Transverse colon (tissue), 4 donors: ENCODE measurements at regions not wholly inside any gene's neighbourhood (a gene's known extent, or its start where the extent isn't known, plus 50 kb on each side); places are given as distances from the start of the nearest gene placed in this dataset.

ENCODE experiments used
- DNase-seq: peaks from one replicate; pipeline ENCODE4 v3.0.0-alpha.2; 2019
- H3K27ac ChIP-seq, 4 donors: fragments of 200-600 bp; sonication (generic); 2 replicates each; pipeline ENCODE4 v1.5.1; 2016 to 2018; ENCODE audit warnings: inconsistent platforms in 4 of 4
- H3K27me3 ChIP-seq: fragments of 200-600 bp; sonication (generic); 2 replicates; pipeline ENCODE4 v1.5.1; 2017; ENCODE audit warnings: inconsistent platforms
- H3K36me3 ChIP-seq, 4 donors: fragments of 200-600 bp; sonication (generic); 2 replicates each; pipeline ENCODE4 v1.5.1; 2017 to 2019; ENCODE audit warnings: inconsistent platforms in 4 of 4
- H3K4me1 ChIP-seq, 4 donors: fragments of 200-600 bp; sonication (generic); 2 replicates each; pipeline ENCODE4 v1.5.1; 2017 to 2020; ENCODE audit warnings: inconsistent platforms in 4 of 4
- H3K4me3 ChIP-seq, 4 donors: fragments of 200-600 bp; sonication (generic); 1 replicate in 1 of 4; 2 replicates in 3 of 4; pipeline versions ENCODE4 v1.5.1 to v1.6.1; 2017 to 2019; ENCODE audit warnings: inconsistent platforms in 4 of 4
- H3K9me3 ChIP-seq, 2 donors: fragments of 200-600 bp; sonication (generic); 2 replicates each; pipeline ENCODE4 v1.5.1; 2017 to 2019; ENCODE audit warnings: inconsistent platforms in 2 of 2
- EP300 ChIP-seq: sonication (generic); formaldehyde crosslinking; IDR thresholded peaks from one replicate; pipeline ENCODE4 v1.6.1; 2017; ENCODE audit warnings: antibody characterized with exemption, low read depth
- POLR2A ChIP-seq: fragments of 450-650 bp; IDR thresholded peaks from one replicate; pipeline ENCODE4 v1.6.1; 2016; ENCODE audit warnings: antibody characterized with exemption, mild to moderate bottlenecking, moderate library complexity
- POLR2AphosphoS5 ChIP-seq, 3 donors: sonication (generic); formaldehyde crosslinking; IDR thresholded peaks; one replicate each; pipeline ENCODE4 v1.6.1; 2016; ENCODE audit warnings: antibody characterized with exemption in 3 of 3
- WGBS, 2 donors: methylation state at CpG; one replicate each; pipeline ENCODE4 v1.1.5; 2018; ENCODE audit warnings: low coverage in 1 of 2; 5-methylcytosine and 5-hydroxymethylcytosine counted together
- in situ Hi-C, 4 donors: fragments of 200-750 bp; cut with MboI; loops; one replicate each; pipeline versions ENCODE4 v1.15.0 to v1.15.1; 2017; ENCODE audit warnings: low sequenced_read_pairs in 3 of 4, low pct_ligation_motif_present in 1 of 4, low pct_unique_long_range_greater_than_20kb in 1 of 4
- intact Hi-C: fragments of 100-400 bp; cut with DNase I; formaldehyde crosslinking; loops from one replicate; pipeline ENCODE4 v1.15.1; 2023; ENCODE audit warnings: low total_unique reads
- TF ChIP-seq, protein P1 (sequence below), 5 experiments: fragments of 200-600 bp in 3 of 5; fragments of 450-650 bp in 2 of 5; sonication (generic) in 3 of 5; IDR thresholded peaks; 1 replicate in 2 of 5; 2 replicates in 3 of 5; pipeline ENCODE4 v1.5.1; 2016 to 2017; ENCODE audit warnings: antibody characterized with exemption in 5 of 5, inconsistent platforms in 3 of 5, mild to moderate bottlenecking in 2 of 5, moderate library complexity in 1 of 5

DNA sequence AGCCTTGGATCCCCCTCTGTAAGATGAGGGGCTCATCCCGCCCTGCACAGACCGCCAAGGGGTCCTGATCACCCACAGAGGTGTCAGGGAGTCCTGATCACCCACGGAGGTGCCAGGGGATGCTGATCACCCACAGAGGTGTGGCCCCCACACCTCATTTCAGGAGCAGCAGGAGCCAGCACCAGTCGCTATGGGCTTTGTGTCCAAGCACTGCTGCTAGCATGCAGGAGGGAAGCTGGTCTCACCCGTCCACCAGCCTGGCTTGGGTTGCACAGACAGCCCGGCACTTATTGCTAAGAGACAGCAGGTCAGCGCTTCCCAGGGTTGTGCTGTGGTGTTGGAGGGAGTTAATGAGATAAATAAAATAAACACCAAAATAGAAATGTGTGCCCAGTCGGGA is 88.5 kb downstream of the ADRA2C start:
- Histone ChIP-seq H3K36me3 (no peaks in the 10 kb centered on the region), H3K27me3 (peaks cover 15% of the 10 kb centered on the region), H3K4me3 (no peak overlapping the region), H3K4me1 (no peaks in the 10 kb centered on the region), H3K27ac (no peak overlapping the region), H3K9me3 (no peaks in the 10 kb centered on the region)
- TF ChIP-seq, protein P1, sequence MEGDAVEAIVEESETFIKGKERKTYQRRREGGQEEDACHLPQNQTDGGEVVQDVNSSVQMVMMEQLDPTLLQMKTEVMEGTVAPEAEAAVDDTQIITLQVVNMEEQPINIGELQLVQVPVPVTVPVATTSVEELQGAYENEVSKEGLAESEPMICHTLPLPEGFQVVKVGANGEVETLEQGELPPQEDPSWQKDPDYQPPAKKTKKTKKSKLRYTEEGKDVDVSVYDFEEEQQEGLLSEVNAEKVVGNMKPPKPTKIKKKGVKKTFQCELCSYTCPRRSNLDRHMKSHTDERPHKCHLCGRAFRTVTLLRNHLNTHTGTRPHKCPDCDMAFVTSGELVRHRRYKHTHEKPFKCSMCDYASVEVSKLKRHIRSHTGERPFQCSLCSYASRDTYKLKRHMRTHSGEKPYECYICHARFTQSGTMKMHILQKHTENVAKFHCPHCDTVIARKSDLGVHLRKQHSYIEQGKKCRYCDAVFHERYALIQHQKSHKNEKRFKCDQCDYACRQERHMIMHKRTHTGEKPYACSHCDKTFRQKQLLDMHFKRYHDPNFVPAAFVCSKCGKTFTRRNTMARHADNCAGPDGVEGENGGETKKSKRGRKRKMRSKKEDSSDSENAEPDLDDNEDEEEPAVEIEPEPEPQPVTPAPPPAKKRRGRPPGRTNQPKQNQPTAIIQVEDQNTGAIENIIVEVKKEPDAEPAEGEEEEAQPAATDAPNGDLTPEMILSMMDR (IDR thresholded peaks at IDR 0.05), result no peak
- no peak for TF ChIP-seq EP300
- in situ Hi-C loops (no loop called here), intact Hi-C loops (no loop called here)
- no peak for DNase-seq
- 64% methylated on average over 8 of the region's 8 CpGs; no CpG with 5 or more reads in 1 of the 2 donors for WGBS, 2 donors

DNA sequence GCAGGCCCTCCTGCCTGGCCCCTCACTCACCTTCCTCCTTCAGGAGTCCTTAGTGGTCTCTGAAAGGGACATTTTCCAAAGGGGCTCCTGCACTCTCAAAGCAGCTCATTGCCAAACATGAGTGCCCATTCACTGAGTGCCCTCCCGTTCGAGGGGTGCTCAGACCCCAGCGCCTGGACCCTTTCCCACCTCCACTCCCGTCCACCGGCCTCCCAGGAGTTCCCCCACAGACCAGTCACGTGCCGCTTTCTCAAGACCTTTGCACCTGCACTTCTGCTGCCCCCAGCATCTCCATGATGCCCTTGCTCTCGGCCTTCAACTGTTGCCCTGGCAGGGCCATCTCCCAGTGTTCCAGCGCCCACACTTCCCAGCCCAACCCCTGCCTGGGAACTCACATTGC is 89.5 kb downstream of the ADRA2C start:
- in situ Hi-C loops, result no loop called here
- Histone ChIP-seq H3K27ac (no peak overlapping the region), H3K4me1 (no peaks in the 10 kb centered on the region), H3K4me3 (no peak overlapping the region), H3K27me3 (peaks cover 24% of the 10 kb centered on the region), H3K9me3 (no peaks in the 10 kb centered on the region), H3K36me3 (no peaks in the 10 kb centered on the region)
- intact Hi-C loops, result no loop called here
- no peak for DNase-seq
- 70 to 80% methylated on average over 1 to 9 of the region's 9 CpGs for WGBS, 2 donors
- no peak for TF ChIP-seq POLR2A
- TF ChIP-seq EP300, result no peak
- TF ChIP-seq POLR2AphosphoS5 (IDR thresholded peaks at IDR 0.05), result no peak
- TF ChIP-seq, protein P1 (IDR thresholded peaks at IDR 0.05), result no peak

DNA sequence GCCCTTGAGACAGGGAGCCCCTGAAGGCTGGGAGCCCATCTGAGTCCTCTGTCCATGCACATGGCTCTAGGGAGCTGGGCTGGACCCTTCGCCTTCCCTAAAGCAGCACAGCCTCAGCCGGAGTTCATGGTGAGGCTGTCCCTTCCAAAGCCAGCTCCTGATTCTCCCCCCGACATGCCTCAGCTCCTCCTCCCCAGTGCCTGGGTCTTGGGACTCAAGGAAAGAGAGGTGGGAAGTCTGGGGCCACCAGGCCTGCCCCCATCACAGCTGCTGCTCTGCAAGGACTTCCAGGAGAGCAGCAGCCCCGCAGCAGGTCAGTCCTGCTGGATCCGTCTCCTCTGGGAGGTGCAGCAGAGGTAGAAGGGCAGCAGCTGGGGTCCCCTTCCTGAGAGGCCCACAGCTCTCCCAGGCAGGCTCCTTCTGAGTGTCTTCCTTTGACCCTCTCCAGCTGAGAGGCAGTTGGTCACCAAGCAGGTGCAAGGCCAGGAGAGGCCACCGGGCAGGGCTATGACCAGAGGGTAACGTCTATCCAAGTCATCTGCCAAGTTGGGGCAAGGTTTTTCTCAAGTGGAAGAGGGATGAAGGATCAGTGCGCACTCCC is 90.5 kb downstream of the ADRA2C start:
- H3K9me3 ChIP-seq, result no peaks in the 10 kb centered on the region
- H3K4me1 ChIP-seq, result no peaks in the 10 kb centered on the region
- in situ Hi-C loops (no loop called here), intact Hi-C loops (no loop called here)
- DNase-seq, result no peak
- TF ChIP-seq POLR2A (no peak), EP300 (no peak), POLR2AphosphoS5 (IDR thresholded peaks at IDR 0.05) (no peak)
- TF ChIP-seq, protein P1 (IDR thresholded peaks at IDR 0.05), result no peak
- H3K4me3 ChIP-seq, result no peak overlapping the region
- H3K27ac ChIP-seq, result no peak overlapping the region
- peaks cover 33% of the 10 kb centered on the region for H3K27me3 ChIP-seq
- WGBS, 2 donors, result 43% methylated on average over 4 of the region's 8 CpGs; no CpG with 5 or more reads in 1 of the 2 donors
- no peaks in the 10 kb centered on the region for H3K36me3 ChIP-seq

DNA sequence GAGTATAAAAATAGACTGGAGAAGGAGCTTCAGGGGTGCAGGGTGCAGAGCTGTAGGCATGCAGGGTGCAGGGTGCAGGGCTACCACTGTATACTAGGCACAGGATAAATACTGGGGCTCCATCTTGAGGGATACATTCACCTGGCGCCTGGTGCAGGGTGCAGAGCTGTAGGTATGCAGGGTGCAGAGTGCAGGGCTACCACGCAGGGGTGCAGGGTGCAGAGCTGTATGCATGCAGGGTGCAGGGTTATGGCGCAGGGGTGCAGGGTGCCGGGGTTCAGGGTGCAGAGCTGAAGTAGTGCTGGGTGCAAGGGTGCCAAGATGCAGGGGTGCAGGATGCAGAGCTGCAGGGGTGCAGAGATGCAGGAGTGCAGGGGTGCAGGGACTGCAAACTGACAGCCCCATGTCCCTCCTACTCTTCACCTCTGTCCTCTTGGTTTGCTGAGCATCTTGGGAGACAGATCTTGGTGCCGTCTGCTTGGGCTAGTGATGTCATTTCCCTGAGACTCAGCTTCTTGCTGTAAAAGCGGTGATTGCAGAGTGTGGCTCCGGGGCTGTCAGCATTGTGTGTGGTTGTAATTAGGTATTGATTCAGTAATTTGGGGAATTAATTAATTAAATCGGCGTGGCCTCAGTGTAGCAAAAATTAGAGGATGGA is 91.2 kb downstream of the ADRA2C start:
- no peak for DNase-seq
- Histone ChIP-seq H3K4me1 (no peaks in the 10 kb centered on the region), H3K27ac (no peak overlapping the region), H3K9me3 (no peaks in the 10 kb centered on the region), H3K36me3 (no peaks in the 10 kb centered on the region), H3K27me3 (peaks cover 37% of the 10 kb centered on the region), H3K4me3 (no peak overlapping the region)
- in situ Hi-C loops, result no loop called here
- no peak for TF ChIP-seq EP300
- no peak for TF ChIP-seq POLR2AphosphoS5 (IDR thresholded peaks at IDR 0.05)
- TF ChIP-seq POLR2A, result no peak
- TF ChIP-seq, protein P1 (IDR thresholded peaks at IDR 0.05), result no peak
- intact Hi-C loops, result no loop called here
- 54% methylated on average over 9 of the region's 9 CpGs; no CpG with 5 or more reads in 1 of the 2 donors for whole genome bisulfite sequencing, 2 donors
